T-helper 9 cell (primary cell): ENCODE measurements at regions not wholly inside any gene's neighbourhood (a gene's known extent, or its start where the extent isn't known, plus 50 kb on each side); places are given as distances from the start of the nearest gene placed in this dataset.

Source experiments
- DNase-seq: peaks from one replicate; pipeline ENCODE4 v3.0.0-alpha.2; 2020

GRCh38 chr18:78908462-78909260 is 71.0 kb upstream of the SALL3 start:
- no peak for DNase-seq

GRCh38 chr18:78911751-78912283 is 67.8 kb upstream of the SALL3 start:
- DNase-seq, result no peak

GRCh38 chr18:78912336-78912735 is 67.3 kb upstream of the SALL3 start:
- DNase-seq, result no peak

GRCh38 chr18:78912844-78913243 is 66.8 kb upstream of the SALL3 start:
- DNase-seq, result no peak

- no peak for DNase-seq
Measured at GRCh38 chr18:78913395-78913794, 66.2 kb upstream of the SALL3 start.

- no peak for DNase-seq
Measured at GRCh38 chr18:78913830-78914231, 65.8 kb upstream of the SALL3 start.

GRCh38 chr18:78914249-78914935 is 65.2 kb upstream of the SALL3 start:
- DNase-seq, result no peak

- no peak for DNase-seq
Measured at GRCh38 chr18:78915446-78916008, 64.1 kb upstream of the SALL3 start.

GRCh38 chr18:78918707-78919106 is 60.9 kb upstream of the SALL3 start:
- DNase-seq, result no peak

GRCh38 chr18:78919956-78920355 is 59.7 kb upstream of the SALL3 start:
- DNase-seq, result no peak

GRCh38 chr18:78920456-78921138 is 59.0 kb upstream of the SALL3 start:
- no peak for DNase-seq

GRCh38 chr18:78922856-78923255 is 56.8 kb upstream of the SALL3 start:
- no peak for DNase-seq

- no peak for DNase-seq
Measured at GRCh38 chr18:78924301-78924700, 55.3 kb upstream of the SALL3 start.

GRCh38 chr18:78924786-78925540 is 54.7 kb upstream of the SALL3 start:
- DNase-seq, result no peak

GRCh38 chr18:78925557-78926242 is 53.9 kb upstream of the SALL3 start:
- no peak for DNase-seq

- DNase-seq, result no peak
Measured at GRCh38 chr18:78926243-78926615, 53.4 kb upstream of the SALL3 start.

- DNase-seq, result no peak
Measured at GRCh38 chr18:78927156-78927555, 52.5 kb upstream of the SALL3 start.

- DNase-seq, result no peak
Measured at GRCh38 chr18:78927616-78928015, 52.0 kb upstream of the SALL3 start.

GRCh38 chr18:78928076-78928475 is 51.5 kb upstream of the SALL3 start:
- DNase-seq, result no peak

- DNase-seq, result no peak
Measured at GRCh38 chr18:78929516-78929915, 50.1 kb upstream of the SALL3 start.
